ENCODE measurements at regions not wholly inside any gene's neighbourhood (a gene's known extent, or its start where the extent isn't known, plus 50 kb on each side); places are given as distances from the start of the nearest gene placed in this dataset.
"Not testable (repeated sequence)": the region's sequence is repeated elsewhere in the genome, so short reads cannot be mapped to it uniquely, and the experiment has no call there.

GRCh38 chr3:79985816-79986215 is 218.0 kb upstream of the ROBO1 start:
- Histone ChIP-seq H3K4me2 (ENCODE audit: low read length) (no peak overlapping the region), H3K4me3 (ENCODE audit: low read length) (no peak overlapping the region), H3K9ac (ENCODE audit: low read depth, low read length) (no peak overlapping the region), H3K4me1 (ENCODE audit: control insufficient read depth, insufficient read depth, low read length) (no peaks in the 10 kb centered on the region), H3K27me3 (ENCODE audit: control insufficient read depth, insufficient read depth, low read length) (no peaks in the 10 kb centered on the region), H3K36me3 (ENCODE audit: insufficient read depth, low read length) (no peaks in the 10 kb centered on the region), H3K9me3 (replicated peaks; ENCODE audit: low read length) (peaks cover 2% of the 10 kb centered on the region)

DNA sequence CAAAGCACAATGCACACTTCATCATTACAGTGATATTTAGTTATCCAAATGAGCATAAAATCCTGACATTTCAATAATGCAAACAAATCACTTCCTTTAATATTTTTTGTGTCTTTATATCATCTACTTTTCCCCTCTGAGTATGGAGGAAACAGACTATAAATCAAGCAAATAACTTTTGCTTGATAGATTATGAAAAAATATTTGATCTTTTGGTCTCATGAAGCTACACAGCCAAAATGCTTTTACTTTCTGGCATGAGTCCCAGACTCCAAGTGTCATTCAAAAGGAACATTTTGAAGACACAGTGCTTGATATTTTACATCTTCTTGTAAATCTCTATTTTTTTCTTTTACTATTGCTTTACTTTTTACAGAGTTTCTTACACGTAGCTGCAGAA is 215.3 kb upstream of the ROBO1 start:
- no peak overlapping the region for H3K4me3 ChIP-seq (ENCODE audit: low read length)
- no peaks in the 10 kb centered on the region for H3K27me3 ChIP-seq (ENCODE audit: control insufficient read depth, insufficient read depth, low read length)
- H3K4me1 ChIP-seq (ENCODE audit: control insufficient read depth, insufficient read depth, low read length): no peaks in the 10 kb centered on the region

DNA sequence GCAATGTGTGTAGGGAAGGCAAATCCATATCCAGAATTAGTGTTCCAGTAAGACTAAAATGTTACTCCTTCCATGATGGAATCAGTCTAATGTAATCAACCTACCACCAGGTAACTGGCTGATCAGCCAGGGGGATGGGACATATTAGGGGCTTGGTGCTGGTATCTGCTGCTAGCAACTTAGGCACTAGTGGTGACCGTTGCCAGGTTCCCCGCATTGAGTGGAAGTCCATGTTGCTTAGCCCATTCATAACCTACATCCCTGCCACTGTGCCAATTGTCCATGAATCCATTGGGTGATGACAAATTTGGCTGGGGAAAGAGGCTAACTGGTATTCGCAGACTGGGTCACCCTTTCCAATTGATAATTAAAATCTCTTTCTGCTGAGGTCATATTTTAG is 212.2 kb upstream of the ROBO1 start:
- H3K27me3 ChIP-seq (ENCODE audit: control insufficient read depth, insufficient read depth, low read length): no peaks in the 10 kb centered on the region
- H3K36me3 ChIP-seq (ENCODE audit: insufficient read depth, low read length): no peaks in the 10 kb centered on the region
- H3K4me3 ChIP-seq (ENCODE audit: low read length): no peak overlapping the region
- peaks cover 11% of the 10 kb centered on the region for H3K9me3 ChIP-seq (replicated peaks; ENCODE audit: low read length)
- no peak overlapping the region for H3K9ac ChIP-seq (ENCODE audit: low read depth, low read length)
- H3K4me1 ChIP-seq (ENCODE audit: control insufficient read depth, insufficient read depth, low read length): no peaks in the 10 kb centered on the region
- H3K4me2 ChIP-seq (ENCODE audit: low read length): no peak overlapping the region

More for the DNA sequence above, 215.3 kb upstream of the ROBO1 start:
- Histone ChIP-seq H3K36me3 (ENCODE audit: insufficient read depth, low read length) (no peaks in the 10 kb centered on the region), H3K4me2 (ENCODE audit: low read length) (no peak overlapping the region), H3K9ac (ENCODE audit: low read depth, low read length) (no peak overlapping the region), H3K9me3 (replicated peaks; ENCODE audit: low read length) (peaks cover 6% of the 10 kb centered on the region)

DNA sequence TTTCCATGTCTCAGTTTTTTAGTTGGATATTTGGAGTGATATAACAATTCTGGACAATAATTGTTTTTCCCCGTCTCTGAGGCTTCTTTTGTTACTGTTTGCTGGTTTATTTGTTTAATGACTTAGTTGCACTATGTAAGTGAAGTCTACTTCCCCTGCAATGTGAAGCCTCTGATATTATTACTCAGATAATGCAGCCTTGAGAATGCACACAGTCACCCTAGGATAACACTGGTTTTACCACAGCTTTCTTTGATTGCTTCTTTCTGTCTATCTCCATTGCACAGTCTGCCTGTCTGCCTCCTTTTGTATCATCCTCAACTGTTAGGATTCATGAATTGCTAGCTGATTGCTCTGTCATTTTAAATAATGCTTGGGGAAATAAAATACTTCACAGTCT is 208.7 kb upstream of the ROBO1 start:
- no peak overlapping the region for H3K4me3 ChIP-seq (ENCODE audit: low read length)
- no peaks in the 10 kb centered on the region for H3K4me1 ChIP-seq (ENCODE audit: control insufficient read depth, insufficient read depth, low read length)
- H3K27me3 ChIP-seq (ENCODE audit: control insufficient read depth, insufficient read depth, low read length): no peaks in the 10 kb centered on the region
- peaks cover 11% of the 10 kb centered on the region for H3K9me3 ChIP-seq (replicated peaks; ENCODE audit: low read length)
- H3K9ac ChIP-seq (ENCODE audit: low read depth, low read length): no peak overlapping the region
- H3K4me2 ChIP-seq (ENCODE audit: low read length): no peak overlapping the region
- no peaks in the 10 kb centered on the region for H3K36me3 ChIP-seq (ENCODE audit: insufficient read depth, low read length)

- no peak overlapping the region for H3K4me3 ChIP-seq (ENCODE audit: low read length)
- no peaks in the 10 kb centered on the region for H3K27me3 ChIP-seq (ENCODE audit: control insufficient read depth, insufficient read depth, low read length)
- no peaks in the 10 kb centered on the region for H3K4me1 ChIP-seq (ENCODE audit: control insufficient read depth, insufficient read depth, low read length)
- H3K9me3 ChIP-seq (replicated peaks; ENCODE audit: low read length): peaks cover 5% of the 10 kb centered on the region
- H3K9ac ChIP-seq (ENCODE audit: low read depth, low read length): no peak overlapping the region
- H3K4me2 ChIP-seq (ENCODE audit: low read length): no peak overlapping the region
- no peaks in the 10 kb centered on the region for H3K36me3 ChIP-seq (ENCODE audit: insufficient read depth, low read length)
Measured at GRCh38 chr3:79973917-79974595, 206.3 kb upstream of the ROBO1 start.

- H3K4me2 ChIP-seq (ENCODE audit: low read length): no peak overlapping the region
- no peaks in the 10 kb centered on the region for H3K4me1 ChIP-seq (ENCODE audit: control insufficient read depth, insufficient read depth, low read length)
- H3K9me3 ChIP-seq (replicated peaks; ENCODE audit: low read length): peaks cover 5% of the 10 kb centered on the region
- no peaks in the 10 kb centered on the region for H3K27me3 ChIP-seq (ENCODE audit: control insufficient read depth, insufficient read depth, low read length)
- no peaks in the 10 kb centered on the region for H3K36me3 ChIP-seq (ENCODE audit: insufficient read depth, low read length)
- H3K4me3 ChIP-seq (ENCODE audit: low read length): no peak overlapping the region
- H3K9ac ChIP-seq (ENCODE audit: low read depth, low read length): no peak overlapping the region
Measured at GRCh38 chr3:79973482-79973881, 205.7 kb upstream of the ROBO1 start.

- no peaks in the 10 kb centered on the region for H3K4me1 ChIP-seq (ENCODE audit: control insufficient read depth, insufficient read depth, low read length)
- H3K36me3 ChIP-seq (ENCODE audit: insufficient read depth, low read length): no peaks in the 10 kb centered on the region
- H3K9me3 ChIP-seq (replicated peaks; ENCODE audit: low read length): no peaks in the 10 kb centered on the region
- no peak overlapping the region for H3K9ac ChIP-seq (ENCODE audit: low read depth, low read length)
- no peaks in the 10 kb centered on the region for H3K27me3 ChIP-seq (ENCODE audit: control insufficient read depth, insufficient read depth, low read length)
- H3K4me2 ChIP-seq (ENCODE audit: low read length): no peak overlapping the region
- H3K4me3 ChIP-seq (ENCODE audit: low read length): no peak overlapping the region
Measured at GRCh38 chr3:79968418-79968817, 200.6 kb upstream of the ROBO1 start.

- H3K9me3 ChIP-seq (replicated peaks; ENCODE audit: low read length): peaks cover 7% of the 10 kb centered on the region
- no peak overlapping the region for H3K9ac ChIP-seq (ENCODE audit: low read depth, low read length)
- H3K4me2 ChIP-seq (ENCODE audit: low read length): no peak overlapping the region
- H3K36me3 ChIP-seq (ENCODE audit: insufficient read depth, low read length): no peaks in the 10 kb centered on the region
- no peaks in the 10 kb centered on the region for H3K27me3 ChIP-seq (ENCODE audit: control insufficient read depth, insufficient read depth, low read length)
- H3K4me3 ChIP-seq (ENCODE audit: low read length): no peak overlapping the region
- H3K4me1 ChIP-seq (ENCODE audit: control insufficient read depth, insufficient read depth, low read length): no peaks in the 10 kb centered on the region
Measured at GRCh38 chr3:79960594-79960993, 192.8 kb upstream of the ROBO1 start.

- Histone ChIP-seq H3K27me3 (ENCODE audit: control insufficient read depth, insufficient read depth, low read length) (no peaks in the 10 kb centered on the region), H3K4me1 (ENCODE audit: control insufficient read depth, insufficient read depth, low read length) (no peaks in the 10 kb centered on the region), H3K9ac (ENCODE audit: low read depth, low read length) (no peak overlapping the region), H3K9me3 (replicated peaks; ENCODE audit: low read length) (peaks cover 7% of the 10 kb centered on the region), H3K36me3 (ENCODE audit: insufficient read depth, low read length) (no peaks in the 10 kb centered on the region), H3K4me2 (ENCODE audit: low read length) (no peak overlapping the region), H3K4me3 (ENCODE audit: low read length) (no peak overlapping the region)
Measured at GRCh38 chr3:79957066-79957465, 189.3 kb upstream of the ROBO1 start.

- no peak overlapping the region for H3K4me2 ChIP-seq (ENCODE audit: low read length)
- no peaks in the 10 kb centered on the region for H3K4me1 ChIP-seq (ENCODE audit: control insufficient read depth, insufficient read depth, low read length)
- no peak overlapping the region for H3K4me3 ChIP-seq (ENCODE audit: low read length)
- no peaks in the 10 kb centered on the region for H3K36me3 ChIP-seq (ENCODE audit: insufficient read depth, low read length)
- no peaks in the 10 kb centered on the region for H3K9me3 ChIP-seq (replicated peaks; ENCODE audit: low read length)
- no peaks in the 10 kb centered on the region for H3K27me3 ChIP-seq (ENCODE audit: control insufficient read depth, insufficient read depth, low read length)
- H3K9ac ChIP-seq (ENCODE audit: low read depth, low read length): no peak overlapping the region
Measured at GRCh38 chr3:79954756-79955155, 187.0 kb upstream of the ROBO1 start.

- H3K4me2 ChIP-seq (ENCODE audit: low read length): no peak overlapping the region
- no peak overlapping the region for H3K4me3 ChIP-seq (ENCODE audit: low read length)
- H3K36me3 ChIP-seq (ENCODE audit: insufficient read depth, low read length): no peaks in the 10 kb centered on the region
- H3K4me1 ChIP-seq (ENCODE audit: control insufficient read depth, insufficient read depth, low read length): no peaks in the 10 kb centered on the region
- no peak overlapping the region for H3K9ac ChIP-seq (ENCODE audit: low read depth, low read length)
- H3K27me3 ChIP-seq (ENCODE audit: control insufficient read depth, insufficient read depth, low read length): no peaks in the 10 kb centered on the region
- no peaks in the 10 kb centered on the region for H3K9me3 ChIP-seq (replicated peaks; ENCODE audit: low read length)
Measured at GRCh38 chr3:79953591-79954101, 185.8 kb upstream of the ROBO1 start.

DNA sequence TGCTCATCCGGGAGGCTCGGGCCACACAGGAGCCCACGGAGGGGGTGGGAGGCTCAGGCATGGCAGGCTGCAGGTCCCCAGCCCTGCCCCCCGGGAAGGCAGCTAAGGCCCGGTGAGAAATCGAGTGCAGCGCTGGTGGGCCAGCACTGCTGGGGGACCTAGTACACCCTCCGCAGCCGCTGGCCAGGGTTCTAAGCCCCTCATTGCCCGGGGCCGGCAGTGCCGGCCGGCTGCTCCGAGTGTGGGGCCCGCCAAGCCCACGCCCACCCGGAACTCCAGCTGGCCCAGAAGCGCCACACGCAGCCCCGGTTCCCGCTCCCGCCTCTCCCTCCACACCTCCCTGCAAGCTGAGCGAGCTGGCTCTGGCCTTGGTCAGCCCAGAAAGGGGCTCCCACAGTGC is 183.6 kb upstream of the ROBO1 start:
- not testable (repeated sequence) for H3K4me1 ChIP-seq (ENCODE audit: control insufficient read depth, insufficient read depth, low read length); H3K9ac ChIP-seq (ENCODE audit: low read depth, low read length); H3K4me2 ChIP-seq (ENCODE audit: low read length); H3K9me3 ChIP-seq (replicated peaks; ENCODE audit: low read length); H3K27me3 ChIP-seq (ENCODE audit: control insufficient read depth, insufficient read depth, low read length); H3K36me3 ChIP-seq (ENCODE audit: insufficient read depth, low read length); H3K4me3 ChIP-seq (ENCODE audit: low read length)

All from skeletal muscle satellite cell (primary cell).